B cell (primary cell): ENCODE measurements at regions not wholly inside any gene's neighbourhood (a gene's known extent, or its start where the extent isn't known, plus 50 kb on each side); places are given as distances from the start of the nearest gene placed in this dataset. TPM values are rescaled to one million over a fixed set of nuclear protein-coding genes. Genes with fewer than 3 reads are reported as not detected.
"Not testable (repeated sequence)": the region's sequence is repeated elsewhere in the genome, so short reads cannot be mapped to it uniquely, and the experiment has no call there.

Experiments used
- ATAC-seq: fragments of 200-7000 bp; cut with Tn5 transposase; one replicate; pipeline ENCODE4 v1.10.0; 2021; ENCODE audit warnings: low read depth, mild to moderate bottlenecking, moderate number of reproducible peaks, moderate library complexity
- CTCF ChIA-PET: fragments of 350-600 bp; sonication (Branson Sonifier 250); formaldehyde crosslinking; loops from one replicate; lab custom pipeline; 2021; ENCODE audit warnings: antibody characterized with exemption, inconsistent platforms; lab: Charles Lee
- POLR2A ChIA-PET: fragments of 350-600 bp; sonication (Branson Sonifier 250); formaldehyde crosslinking; loops from one replicate; lab custom pipeline; 2021; ENCODE audit warnings: antibody characterized with exemption; lab: Charles Lee
- DNase-seq: peaks from one replicate; pipeline ENCODE4 v3.0.0; 2013
- H2AFZ ChIP-seq: 2 replicates; pipeline ENCODE4 v1.6.1; 2012; ENCODE audit warnings: mild to moderate bottlenecking, low read depth, low read length; ENCODE audit not compliant: insufficient read depth, poor library complexity, severe bottlenecking
- H3K27ac ChIP-seq, 2 donors: 1 replicate in 1 of 2; 2 replicates in 1 of 2; pipeline ENCODE4 v1.5.1; 2012 to 2013; ENCODE audit warnings: low read length in 2 of 2, mild to moderate bottlenecking in 2 of 2, moderate library complexity in 1 of 2
- H3K27me3 ChIP-seq, 4 experiments: fragments of 200-600 bp in 1 of 4; sonication (generic) in 1 of 4; replicated peaks in 1 of 4; 1 replicate in 2 of 4; 2 replicates in 2 of 4; pipeline versions ENCODE4 v1.6.1 to v1.7.0; 2013 to 2016; ENCODE audit warnings: low read length in 3 of 4, mild to moderate bottlenecking in 2 of 4, mixed read lengths in 1 of 4, moderate library complexity in 1 of 4; ENCODE audit not compliant: insufficient read depth in 4 of 4, control insufficient read depth in 3 of 4; ENCODE audit errors: control extremely low read depth in 1 of 4
- H3K36me3 ChIP-seq, 2 experiments: replicated peaks in 1 of 2; 1 replicate in 1 of 2; 2 replicates in 1 of 2; pipeline versions ENCODE4 v1.6.1 to v1.7.1; 2013; ENCODE audit warnings: low read length in 1 of 2; ENCODE audit not compliant: insufficient read depth in 2 of 2, control insufficient read depth in 1 of 2; ENCODE audit errors: control extremely low read depth in 1 of 2, extremely low read depth in 1 of 2
- H3K4me1 ChIP-seq, 2 donors: fragments of 200-600 bp in 1 of 2; sonication (generic) in 1 of 2; 1 replicate in 1 of 2; 2 replicates in 1 of 2; pipeline versions ENCODE4 v1.5.1 to v1.6.1; 2013 to 2017; ENCODE audit warnings: low read length in 2 of 2; ENCODE audit not compliant: control insufficient read depth in 2 of 2, insufficient read depth in 2 of 2
- H3K4me2 ChIP-seq: replicated peaks from 2 replicates; pipeline ENCODE3; 2012; ENCODE audit warnings: mild to moderate bottlenecking, low read depth, low read length; ENCODE audit not compliant: poor library complexity, severe bottlenecking
- H3K4me3 ChIP-seq, 5 experiments: fragments of 200-600 bp in 1 of 5; sonication (generic) in 1 of 5; 1 replicate in 3 of 5; 2 replicates in 2 of 5; pipeline versions ENCODE4 v1.5.1 to v1.7.0; 2011 to 2016; ENCODE audit warnings: low read length in 4 of 5, mild to moderate bottlenecking in 4 of 5, low read depth in 2 of 5, control low read depth in 1 of 5, moderate library complexity in 1 of 5; ENCODE audit not compliant: insufficient read depth in 1 of 5; ENCODE audit errors: control extremely low read depth in 1 of 5, extremely low read depth in 1 of 5
- H3K79me2 ChIP-seq: fragments of 200-600 bp; sonication (generic); one replicate; pipeline ENCODE4 v1.6.0; 2016; ENCODE audit warnings: low read length; ENCODE audit not compliant: control insufficient read depth, insufficient read depth
- H3K9ac ChIP-seq: fragments of 200-600 bp; sonication (generic); 2 replicates; pipeline ENCODE4 v1.6.1; 2017; ENCODE audit warnings: mild to moderate bottlenecking, low read length, moderate library complexity
- H3K9me3 ChIP-seq, 3 donors: one replicate each; pipeline versions ENCODE4 v1.6.1 to v1.7.1; 2013; ENCODE audit warnings: low read length in 2 of 3; ENCODE audit not compliant: control insufficient read depth in 2 of 3, insufficient read depth in 1 of 3; ENCODE audit errors: control extremely low read depth in 1 of 3
- H4K20me1 ChIP-seq: 2 replicates; pipeline ENCODE4 v1.6.0; 2012; ENCODE audit warnings: mild to moderate bottlenecking, low read length; ENCODE audit not compliant: insufficient read depth, control insufficient read depth, poor library complexity, severe bottlenecking
- H3K27ac Mint-ChIP-seq: one replicate; pipeline ENCODE4 v1.8.0; 2021; ENCODE audit warnings: mixed read lengths
- H3K27me3 Mint-ChIP-seq: one replicate; pipeline ENCODE4 v1.8.0; 2021; ENCODE audit warnings: mixed read lengths
- H3K4me1 Mint-ChIP-seq: one replicate; pipeline ENCODE4 v1.8.0; 2021; ENCODE audit warnings: mixed read lengths
- H3K4me3 Mint-ChIP-seq: one replicate; pipeline ENCODE4 v1.8.0; 2021; ENCODE audit warnings: mixed read lengths
- H3K9me3 Mint-ChIP-seq: one replicate; pipeline ENCODE4 v1.8.0; 2022; ENCODE audit warnings: mixed read lengths; ENCODE audit not compliant: insufficient read depth
- CTCF ChIP-seq: fragments of 200-600 bp; IDR thresholded peaks from one replicate; pipeline ENCODE4 v1.8.0; 2022; ENCODE audit warnings: antibody characterized with exemption, mild to moderate bottlenecking
- WGBS: methylation state at CpG from one replicate; pipeline ENCODE4 v1.1.5; 2013; ENCODE audit warnings: missing lambda C conversion rate; ENCODE audit not compliant: insufficient coverage; 5-methylcytosine and 5-hydroxymethylcytosine counted together
- intact Hi-C: fragments of 100-400 bp; cut with micrococcal nuclease; formaldehyde crosslinking; loops from one replicate; pipeline ENCODE4 v1.10.0; 2022
- small RNA-seq: library from RNA; depleted of rRNA; stranded (forward); fragments of <200 nt; gene quantifications from one replicate; pipeline ENCODE3, GENCODE V24; 2012; ENCODE audit warnings: low replicate concordance, low read depth; ENCODE audit not compliant: insufficient read length

- not testable (repeated sequence) for DNase-seq, H3K4me1 Mint-ChIP-seq
Observed at GRCh38 chr2:106248548-106249151, 54.5 kb upstream of the UXS1 start.

More at GRCh38 chr2:106248548-106249151, 54.5 kb upstream of the UXS1 start:
- H3K36me3 ChIP-seq, H3K79me2 ChIP-seq, H3K27ac Mint-ChIP-seq, H3K9me3 Mint-ChIP-seq, intact Hi-C loops, H3K4me3 Mint-ChIP-seq, POLR2A ChIA-PET, H3K27me3 ChIP-seq, H3K4me1 ChIP-seq, H3K4me3 ChIP-seq, CTCF ChIA-PET, H2AFZ ChIP-seq, H3K4me2 ChIP-seq, H3K27me3 Mint-ChIP-seq, H3K9me3 ChIP-seq, H3K9ac ChIP-seq, H3K27ac ChIP-seq, H4K20me1 ChIP-seq, ATAC-seq: not testable (repeated sequence)
- 100% methylated on average over 1 of the region's 6 CpGs for WGBS
- peak; percentile 25 for TF ChIP-seq CTCF

Small RNA genes in the stretch of these regions (small RNA-seq; reads per million reads assigned to genes)
- gene AC114755.3, result not detected
